OCI-LY3 (cell line): ENCODE measurements at regions not wholly inside any gene's neighbourhood (a gene's known extent, or its start where the extent isn't known, plus 50 kb on each side); places are given as distances from the start of the nearest gene placed in this dataset.

ENCODE experiments used
- EZH2phosphoT487 ChIP-seq: fragments of 200-600 bp; shearing (Covaris generic); IDR thresholded peaks from 2 replicates; pipeline ENCODE4 v1.6.1; 2018; ENCODE audit warnings: antibody characterized with exemption, mixed run types, low read depth
- TF ChIP-seq, protein P1 (sequence below): fragments of 200-600, 300-600 bp; sonication (generic); IDR thresholded peaks from 2 replicates; pipeline ENCODE4 v1.5.1; 2014; ENCODE audit warnings: antibody characterized with exemption, low read length, low read depth

GRCh38 chr15:46331546-46331945 lies 696.7 kb downstream of the SQOR start:
- TF ChIP-seq, protein P1, sequence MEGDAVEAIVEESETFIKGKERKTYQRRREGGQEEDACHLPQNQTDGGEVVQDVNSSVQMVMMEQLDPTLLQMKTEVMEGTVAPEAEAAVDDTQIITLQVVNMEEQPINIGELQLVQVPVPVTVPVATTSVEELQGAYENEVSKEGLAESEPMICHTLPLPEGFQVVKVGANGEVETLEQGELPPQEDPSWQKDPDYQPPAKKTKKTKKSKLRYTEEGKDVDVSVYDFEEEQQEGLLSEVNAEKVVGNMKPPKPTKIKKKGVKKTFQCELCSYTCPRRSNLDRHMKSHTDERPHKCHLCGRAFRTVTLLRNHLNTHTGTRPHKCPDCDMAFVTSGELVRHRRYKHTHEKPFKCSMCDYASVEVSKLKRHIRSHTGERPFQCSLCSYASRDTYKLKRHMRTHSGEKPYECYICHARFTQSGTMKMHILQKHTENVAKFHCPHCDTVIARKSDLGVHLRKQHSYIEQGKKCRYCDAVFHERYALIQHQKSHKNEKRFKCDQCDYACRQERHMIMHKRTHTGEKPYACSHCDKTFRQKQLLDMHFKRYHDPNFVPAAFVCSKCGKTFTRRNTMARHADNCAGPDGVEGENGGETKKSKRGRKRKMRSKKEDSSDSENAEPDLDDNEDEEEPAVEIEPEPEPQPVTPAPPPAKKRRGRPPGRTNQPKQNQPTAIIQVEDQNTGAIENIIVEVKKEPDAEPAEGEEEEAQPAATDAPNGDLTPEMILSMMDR = no peak
- TF ChIP-seq EZH2phosphoT487 = no peak
